H9 (cell line): ENCODE measurements at regions not wholly inside any gene's neighbourhood (a gene's known extent, or its start where the extent isn't known, plus 50 kb on each side); places are given as distances from the start of the nearest gene placed in this dataset.
A peak's percentile ranks its signal among the peaks of the same experiment; 100 is the strongest.

Source experiments
- DNase-seq: peaks from one replicate; pipeline ENCODE4 v3.0.0-alpha.2; 2017
- H2AFZ ChIP-seq: one replicate; pipeline ENCODE4 v1.6.1; 2013; ENCODE audit warnings: mild to moderate bottlenecking, low read length, control low read depth, moderate library complexity
- H2AK5ac ChIP-seq: 2 replicates; pipeline ENCODE4 v1.6.1; 2013; ENCODE audit warnings: low read length, control low read depth, mixed read lengths; ENCODE audit not compliant: insufficient read length
- H2BK120ac ChIP-seq: one replicate; pipeline ENCODE4 v1.6.1; 2013; ENCODE audit warnings: low read depth, mild to moderate bottlenecking, low read length, control low read depth, inconsistent platforms; ENCODE audit not compliant: poor library complexity, severe bottlenecking
- H2BK12ac ChIP-seq: 2 replicates; pipeline ENCODE4 v1.6.1; 2013; ENCODE audit warnings: low read length, control low read depth, mixed read lengths, low read depth; ENCODE audit not compliant: insufficient read length
- H2BK15ac ChIP-seq: 2 replicates; pipeline ENCODE4 v1.6.1; 2013; ENCODE audit warnings: low read depth, low read length, control low read depth
- H2BK20ac ChIP-seq: one replicate; pipeline ENCODE4 v1.6.1; 2013; ENCODE audit warnings: low read depth, mild to moderate bottlenecking, low read length, control low read depth, inconsistent platforms; ENCODE audit not compliant: poor library complexity, severe bottlenecking
- H2BK5ac ChIP-seq: 2 replicates; pipeline ENCODE4 v1.6.1; 2013; ENCODE audit warnings: low read length, control low read depth, mixed read lengths; ENCODE audit not compliant: insufficient read length
- H3K14ac ChIP-seq: 2 replicates; pipeline ENCODE4 v1.6.1; 2013; ENCODE audit warnings: low read length, control low read depth; ENCODE audit not compliant: insufficient read depth
- H3K18ac ChIP-seq: 2 replicates; pipeline ENCODE4 v1.6.1; 2013; ENCODE audit warnings: low read depth, mild to moderate bottlenecking, mixed read lengths, low read length, control low read depth; ENCODE audit not compliant: insufficient read length
- H3K23ac ChIP-seq: 2 replicates; pipeline ENCODE4 v1.6.1; 2013; ENCODE audit warnings: low read length, control low read depth, mixed read lengths, low read depth; ENCODE audit not compliant: insufficient read length
- H3K23me2 ChIP-seq: 2 replicates; pipeline ENCODE4 v1.6.1; 2013; ENCODE audit warnings: low read depth, mild to moderate bottlenecking, mixed read lengths, low read length, control low read depth; ENCODE audit not compliant: insufficient read length, poor library complexity, severe bottlenecking
- H3K27ac ChIP-seq: 2 replicates; pipeline ENCODE4 v1.5.1; 2013; ENCODE audit warnings: low read length, control low read depth, mixed read lengths, low read depth; ENCODE audit not compliant: insufficient read length
- H3K27me3 ChIP-seq: 2 replicates; pipeline ENCODE4 v1.6.1; 2013; ENCODE audit warnings: low read length, control low read depth, inconsistent platforms; ENCODE audit not compliant: insufficient read depth
- H3K4ac ChIP-seq: 2 replicates; pipeline ENCODE4 v1.6.1; 2013; ENCODE audit warnings: low read depth, mild to moderate bottlenecking, control low read depth, inconsistent platforms, low read length, moderate library complexity
- H3K4me1 ChIP-seq: 2 replicates; pipeline ENCODE4 v1.6.1; 2013; ENCODE audit warnings: low read length, control low read depth, inconsistent platforms; ENCODE audit not compliant: insufficient read depth
- H3K4me2 ChIP-seq: 2 replicates; pipeline ENCODE4 v1.6.1; 2013; ENCODE audit warnings: low read length, control low read depth, mixed read lengths; ENCODE audit not compliant: insufficient read length, insufficient read depth
- H3K56ac ChIP-seq: 2 replicates; pipeline ENCODE4 v1.6.1; 2013; ENCODE audit warnings: low read depth, mild to moderate bottlenecking, mixed read lengths, low read length, control low read depth; ENCODE audit not compliant: insufficient read length
- H3K79me1 ChIP-seq: 2 replicates; pipeline ENCODE4 v1.6.1; 2013; ENCODE audit warnings: low read depth, mild to moderate bottlenecking, moderate library complexity, low read length, control low read depth, inconsistent platforms; ENCODE audit not compliant: insufficient read depth, poor library complexity, severe bottlenecking
- H3K79me2 ChIP-seq: 2 replicates; pipeline ENCODE4 v1.6.1; 2013; ENCODE audit warnings: low read length, control low read depth, inconsistent platforms; ENCODE audit not compliant: insufficient read depth
- H3K9ac ChIP-seq: 2 replicates; pipeline ENCODE4 v1.6.1; 2013; ENCODE audit warnings: low read length, control low read depth, mixed read lengths; ENCODE audit not compliant: insufficient read length; ENCODE audit errors: extremely low read depth
- H3K9me3 ChIP-seq: one replicate; pipeline ENCODE4 v1.6.1; 2013; ENCODE audit warnings: low read depth, low read length, inconsistent platforms; ENCODE audit not compliant: control insufficient read depth
- H3T11ph ChIP-seq: one replicate; pipeline ENCODE4 v1.6.1; 2013; ENCODE audit warnings: mild to moderate bottlenecking, low read length, control low read depth, inconsistent platforms
- H4K20me1 ChIP-seq: one replicate; pipeline ENCODE4 v1.6.1; 2013; ENCODE audit not compliant: control insufficient read depth, insufficient read length, insufficient read depth
- H4K5ac ChIP-seq: 2 replicates; pipeline ENCODE4 v1.6.1; 2013; ENCODE audit warnings: low read depth, mild to moderate bottlenecking, mixed read lengths, low read length, control low read depth; ENCODE audit not compliant: insufficient read length
- H4K8ac ChIP-seq: replicated peaks from 2 replicates; pipeline ENCODE4 v1.6.1; 2013; ENCODE audit warnings: low read length, control low read depth, mixed read lengths, low read depth; ENCODE audit not compliant: insufficient read length
- H4K91ac ChIP-seq: 2 replicates; pipeline ENCODE4 v1.6.1; 2013; ENCODE audit warnings: low read depth, mild to moderate bottlenecking, moderate library complexity, mixed read lengths, low read length, control low read depth; ENCODE audit not compliant: insufficient read length
- H3K27ac Mint-ChIP-seq, 3 experiments: 2 replicates in 2 of 3; 3 replicates in 1 of 3; pipeline ENCODE4 v1.8.0; 2020 to 2021; ENCODE audit warnings: mixed read lengths in 3 of 3, mild to moderate bottlenecking in 1 of 3, moderate library complexity in 1 of 3
- H3K27me3 Mint-ChIP-seq: 2 replicates; pipeline ENCODE4 v1.8.0; 2021; ENCODE audit warnings: low read depth, mild to moderate bottlenecking, moderate library complexity, mixed read lengths
- H3K36me3 Mint-ChIP-seq, 3 experiments: 2 replicates in 2 of 3; 3 replicates in 1 of 3; pipeline ENCODE4 v1.8.0; 2020 to 2021; ENCODE audit warnings: low read depth in 3 of 3, mixed read lengths in 3 of 3; ENCODE audit not compliant: insufficient read depth in 1 of 3
- H3K4me1 Mint-ChIP-seq, 2 experiments: 2 replicates each; pipeline ENCODE4 v1.8.0; 2020; ENCODE audit warnings: mixed read lengths in 2 of 2
- H3K4me3 Mint-ChIP-seq, 2 experiments: 2 replicates in 1 of 2; 3 replicates in 1 of 2; pipeline ENCODE4 v1.8.0; 2020 to 2021; ENCODE audit warnings: mild to moderate bottlenecking in 2 of 2, mixed read lengths in 2 of 2, moderate library complexity in 1 of 2
- H3K9me3 Mint-ChIP-seq, 2 experiments: 2 replicates in 1 of 2; 3 replicates in 1 of 2; pipeline ENCODE4 v1.8.0; 2020; ENCODE audit warnings: mild to moderate bottlenecking in 2 of 2, mixed read lengths in 2 of 2, moderate library complexity in 1 of 2
- CTCF ChIP-seq: fragments of 200-600 bp; sonication (generic); conservative IDR thresholded peaks from 3 replicates; pipeline ENCODE4 v1.8.0; 2021; ENCODE audit warnings: antibody characterized with exemption, mild to moderate bottlenecking
- WGBS: extraction: QIAGEN DNeasy Blood & Tissue Kit; methylation state at CpG from one replicate; pipeline ENCODE4 v1.1.7; 2013; ENCODE audit warnings: missing lambda C conversion rate, low lambda C conversion rate, mixed read lengths; ENCODE audit not compliant: insufficient read length; ENCODE audit errors: extremely low coverage; 5-methylcytosine and 5-hydroxymethylcytosine counted together

GRCh38 chr16:18062713-18063112 lies 273.8 kb downstream of the NPIPA8 start:
- WGBS = no CpG with 5 or more reads among the region's 9 CpGs
- DNase-seq = peak; percentile 33

More at GRCh38 chr16:18062713-18063112, 273.8 kb downstream of the NPIPA8 start:
- no peak overlapping the region for H4K91ac ChIP-seq
- H4K20me1 ChIP-seq = no peaks in the 10 kb centered on the region
- no peaks in the 10 kb centered on the region for H3K79me2 ChIP-seq
- H4K8ac ChIP-seq = no peak overlapping the region
- H3K23ac ChIP-seq = no peak overlapping the region
- no peak overlapping the region for H2BK5ac ChIP-seq
- H3K79me1 ChIP-seq = no peaks in the 10 kb centered on the region
- H3K9me3 Mint-ChIP-seq = peaks cover 0 to 6% of the 10 kb centered on the region in 2 experiments; a peak in 2 of 5 replicates
- no peak overlapping the region for H2BK120ac ChIP-seq
- H3K27me3 ChIP-seq = no peaks in the 10 kb centered on the region
- H3K4me3 Mint-ChIP-seq = no peak overlapping the region
- H2BK20ac ChIP-seq = no peak overlapping the region
- no peak overlapping the region for H3K27ac Mint-ChIP-seq
- peaks cover 8 to 11% of the 10 kb centered on the region in 2 experiments for H3K4me1 Mint-ChIP-seq
- H3K36me3 Mint-ChIP-seq = no peaks in the 10 kb centered on the region
- no peak overlapping the region for H3K9ac ChIP-seq
- H3K27ac ChIP-seq = no peak overlapping the region
- H2BK12ac ChIP-seq = no peak overlapping the region
- H3K4ac ChIP-seq = no peak overlapping the region
- H3K9me3 ChIP-seq = no peaks in the 10 kb centered on the region
- no peak overlapping the region for H2BK15ac ChIP-seq
- H3K27me3 Mint-ChIP-seq = no peaks in the 10 kb centered on the region
- no peaks in the 10 kb centered on the region for H3K23me2 ChIP-seq
- no peak overlapping the region for H4K5ac ChIP-seq
- TF ChIP-seq CTCF = no peak
- H3K56ac ChIP-seq = no peak overlapping the region
- H2AFZ ChIP-seq = no peak overlapping the region
- no peak overlapping the region for H3K18ac ChIP-seq
- H3K4me1 ChIP-seq = no peaks in the 10 kb centered on the region; the same call in 1 of the 2 replicates
- no peak overlapping the region for H3K4me2 ChIP-seq
- H3K14ac ChIP-seq = no peak overlapping the region; the same call in 1 of the 2 replicates
- H3T11ph ChIP-seq = no peak overlapping the region
- no peak overlapping the region for H2AK5ac ChIP-seq
